DND-41 (cell line): ENCODE measurements at regions not wholly inside any gene's neighbourhood (a gene's known extent, or its start where the extent isn't known, plus 50 kb on each side); places are given as distances from the start of the nearest gene placed in this dataset.

Source experiments
- EZH2 ChIP-seq: IDR thresholded peaks from 3 replicates; pipeline ENCODE4 v1.6.1; 2012; ENCODE audit warnings: borderline replicate concordance, low read depth, mild to moderate bottlenecking, moderate library complexity, low read length, inconsistent platforms; ENCODE audit not compliant: severe bottlenecking
- TF ChIP-seq, protein P1 (sequence below): IDR thresholded peaks from 2 replicates; pipeline ENCODE4 v1.5.1; 2012; ENCODE audit warnings: borderline replicate concordance, low read length, moderate library complexity, mild to moderate bottlenecking; ENCODE audit not compliant: poor library complexity, severe bottlenecking; ENCODE audit errors: extremely low read depth

DNA sequence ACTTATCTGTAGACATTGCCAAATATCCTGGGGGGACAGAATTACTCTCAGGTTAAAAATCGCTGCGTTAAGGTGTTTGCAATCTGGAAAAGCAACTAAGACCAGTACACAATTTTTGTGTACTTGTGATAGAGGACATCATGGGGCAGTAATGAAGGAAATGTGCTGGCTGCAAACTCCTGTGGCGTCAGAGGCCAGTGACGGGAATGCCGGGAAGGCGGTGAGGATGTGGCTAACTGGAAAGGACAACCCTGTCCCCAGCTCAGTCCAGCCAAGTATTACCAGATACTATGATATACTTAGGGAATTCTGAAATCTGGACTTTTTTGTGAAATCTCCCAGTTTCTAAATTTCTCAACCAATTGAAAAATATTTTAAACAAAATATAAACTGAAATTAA lies 103.1 kb upstream of the NANOS1 start:
- TF ChIP-seq, protein P1, sequence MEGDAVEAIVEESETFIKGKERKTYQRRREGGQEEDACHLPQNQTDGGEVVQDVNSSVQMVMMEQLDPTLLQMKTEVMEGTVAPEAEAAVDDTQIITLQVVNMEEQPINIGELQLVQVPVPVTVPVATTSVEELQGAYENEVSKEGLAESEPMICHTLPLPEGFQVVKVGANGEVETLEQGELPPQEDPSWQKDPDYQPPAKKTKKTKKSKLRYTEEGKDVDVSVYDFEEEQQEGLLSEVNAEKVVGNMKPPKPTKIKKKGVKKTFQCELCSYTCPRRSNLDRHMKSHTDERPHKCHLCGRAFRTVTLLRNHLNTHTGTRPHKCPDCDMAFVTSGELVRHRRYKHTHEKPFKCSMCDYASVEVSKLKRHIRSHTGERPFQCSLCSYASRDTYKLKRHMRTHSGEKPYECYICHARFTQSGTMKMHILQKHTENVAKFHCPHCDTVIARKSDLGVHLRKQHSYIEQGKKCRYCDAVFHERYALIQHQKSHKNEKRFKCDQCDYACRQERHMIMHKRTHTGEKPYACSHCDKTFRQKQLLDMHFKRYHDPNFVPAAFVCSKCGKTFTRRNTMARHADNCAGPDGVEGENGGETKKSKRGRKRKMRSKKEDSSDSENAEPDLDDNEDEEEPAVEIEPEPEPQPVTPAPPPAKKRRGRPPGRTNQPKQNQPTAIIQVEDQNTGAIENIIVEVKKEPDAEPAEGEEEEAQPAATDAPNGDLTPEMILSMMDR = no peak
- TF ChIP-seq EZH2 = no peak
